ENCODE measurements at regions not wholly inside any gene's neighbourhood (a gene's known extent, or its start where the extent isn't known, plus 50 kb on each side); places are given as distances from the start of the nearest gene placed in this dataset.

GRCh38 chr2:60073201-60073600 lies 480.3 kb downstream of the BCL11A start:
- no peak for TF ChIP-seq CTCF (IDR thresholded peaks at IDR 0.05)
- intact Hi-C loops (cut with DNase I): no loop called here
- Histone ChIP-seq H3K27me3 (ENCODE audit: low read depth) (no peaks in the 10 kb centered on the region), H3K27ac (no peak overlapping the region), H3K4me1 (no peaks in the 10 kb centered on the region), H3K9me3 (no peaks in the 10 kb centered on the region), H3K4me3 (no peak overlapping the region), H3K36me3 (no peaks in the 10 kb centered on the region)
- ATAC-seq (no peak), DNase-seq (no peak)

GRCh38 chr2:60072609-60073008 lies 480.8 kb downstream of the BCL11A start:
- no peak for TF ChIP-seq CTCF (IDR thresholded peaks at IDR 0.05)
- no peak for ATAC-seq
- no peaks in the 10 kb centered on the region for H3K36me3 ChIP-seq
- intact Hi-C loops (cut with DNase I): no loop called here
- H3K4me3 ChIP-seq: no peak overlapping the region
- H3K9me3 ChIP-seq: no peaks in the 10 kb centered on the region
- no peaks in the 10 kb centered on the region for H3K27me3 ChIP-seq (ENCODE audit: low read depth)
- H3K27ac ChIP-seq: no peak overlapping the region
- DNase-seq: no peak
- no peaks in the 10 kb centered on the region for H3K4me1 ChIP-seq

- DNase-seq: no peak
- no peak for ATAC-seq
- intact Hi-C loops (cut with DNase I): no loop called here
These were observed 482.0 kb downstream of the BCL11A start for GRCh38 chr2:60071490-60071831.

GRCh38 chr2:60070736-60071489 lies 482.5 kb downstream of the BCL11A start:
- DNase-seq (no peak), ATAC-seq (no peak)
- Histone ChIP-seq H3K4me1 (no peaks in the 10 kb centered on the region), H3K36me3 (no peaks in the 10 kb centered on the region), H3K27me3 (ENCODE audit: low read depth) (no peaks in the 10 kb centered on the region), H3K4me3 (no peak overlapping the region), H3K9me3 (no peaks in the 10 kb centered on the region), H3K27ac (no peak overlapping the region)
- intact Hi-C loops (cut with DNase I): no loop called here
- no peak for TF ChIP-seq CTCF (IDR thresholded peaks at IDR 0.05)

More at GRCh38 chr2:60071490-60071831, 482.0 kb downstream of the BCL11A start:
- H3K4me1 ChIP-seq: no peaks in the 10 kb centered on the region
- no peaks in the 10 kb centered on the region for H3K27me3 ChIP-seq (ENCODE audit: low read depth)
- TF ChIP-seq CTCF (IDR thresholded peaks at IDR 0.05): no peak
- H3K9me3 ChIP-seq: no peaks in the 10 kb centered on the region
- no peak overlapping the region for H3K4me3 ChIP-seq
- H3K36me3 ChIP-seq: no peaks in the 10 kb centered on the region
- H3K27ac ChIP-seq: no peak overlapping the region

- Histone ChIP-seq H3K36me3 (no peaks in the 10 kb centered on the region), H3K27me3 (ENCODE audit: low read depth) (no peaks in the 10 kb centered on the region), H3K9me3 (no peaks in the 10 kb centered on the region), H3K4me3 (no peak overlapping the region), H3K4me1 (no peaks in the 10 kb centered on the region), H3K27ac (no peak overlapping the region)
- DNase-seq: no peak
- ATAC-seq: no peak
- intact Hi-C loops (cut with DNase I): no loop called here
- TF ChIP-seq CTCF (IDR thresholded peaks at IDR 0.05): no peak
These were observed 483.3 kb downstream of the BCL11A start for GRCh38 chr2:60070196-60070595.
